Stimulated activated naive B cell treated with anti-CD40 and anti-IgM and Interleukin-4, amounts not matched to agents 10 μg/mL and 1 μg/mL and 100 μg/mL, for 72 hours (primary cell): ENCODE measurements at regions not wholly inside any gene's neighbourhood (a gene's known extent, or its start where the extent isn't known, plus 50 kb on each side); places are given as distances from the start of the nearest gene placed in this dataset.

Experiments
- ATAC-seq, 2 donors: fragments of 150-1000 bp; cut with Tn5 transposase; replicated peaks; 2 replicates each; pipeline ENCODE4 v1.10.0; 2021; ENCODE audit warnings: moderate library complexity in 1 of 2
- DNase-seq: peaks from one replicate; pipeline ENCODE4 v3.0.0; 2021
- H3K27ac Mint-ChIP-seq: one replicate; pipeline ENCODE4 v1.8.0; 2022; ENCODE audit warnings: mild to moderate bottlenecking, mixed read lengths
- H3K27me3 Mint-ChIP-seq, 2 donors: one replicate each; pipeline ENCODE4 v1.8.0; 2022; ENCODE audit warnings: mixed read lengths in 2 of 2
- H3K36me3 Mint-ChIP-seq, 2 donors: one replicate each; pipeline ENCODE4 v1.8.0; 2022; ENCODE audit warnings: mixed read lengths in 2 of 2, mild to moderate bottlenecking in 1 of 2
- H3K4me1 Mint-ChIP-seq, 2 donors: one replicate each; pipeline ENCODE4 v1.8.0; 2022; ENCODE audit warnings: mixed read lengths in 2 of 2, mild to moderate bottlenecking in 1 of 2
- H3K4me3 Mint-ChIP-seq, 2 donors: one replicate each; pipeline ENCODE4 v1.8.0; 2022; ENCODE audit warnings: mild to moderate bottlenecking in 2 of 2, mixed read lengths in 2 of 2, moderate library complexity in 1 of 2
- H3K9me3 Mint-ChIP-seq, 2 donors: one replicate each; pipeline ENCODE4 v1.8.0; 2022; ENCODE audit warnings: mixed read lengths in 2 of 2, mild to moderate bottlenecking in 1 of 2

- ATAC-seq (no peak), DNase-seq (no peak)
- H3K4me3 Mint-ChIP-seq, result no peak overlapping the region
- no peaks in the 10 kb centered on the region for H3K4me1 Mint-ChIP-seq
- H3K36me3 Mint-ChIP-seq, result no peaks in the 10 kb centered on the region
- peaks cover 2 to 4% of the 10 kb centered on the region in 2 donors for H3K9me3 Mint-ChIP-seq
- no peak overlapping the region for H3K27ac Mint-ChIP-seq
- peaks cover 13 to 25% of the 10 kb centered on the region in 2 donors for H3K27me3 Mint-ChIP-seq
Observed at GRCh38 chr9:96183751-96184150, 118.2 kb downstream of the HSD17B3 start.

GRCh38 chr9:96178153-96178552 is 123.8 kb downstream of the HSD17B3 start:
- no peaks in the 10 kb centered on the region for H3K9me3 Mint-ChIP-seq
- H3K4me3 Mint-ChIP-seq, result no peak overlapping the region
- no peaks in the 10 kb centered on the region for H3K36me3 Mint-ChIP-seq
- DNase-seq, result no peak
- no peaks in the 10 kb centered on the region for H3K4me1 Mint-ChIP-seq
- no peak overlapping the region for H3K27ac Mint-ChIP-seq
- peaks cover 17% of the 10 kb centered on the region in 2 donors for H3K27me3 Mint-ChIP-seq
- no peak for ATAC-seq

GRCh38 chr9:96177719-96178028 is 124.3 kb downstream of the HSD17B3 start:
- H3K36me3 Mint-ChIP-seq, result no peaks in the 10 kb centered on the region
- H3K27me3 Mint-ChIP-seq, result peaks cover 17 to 22% of the 10 kb centered on the region in 2 donors
- no peak overlapping the region for H3K4me3 Mint-ChIP-seq
- DNase-seq, result no peak
- no peak for ATAC-seq
- H3K4me1 Mint-ChIP-seq, result no peaks in the 10 kb centered on the region
- no peaks in the 10 kb centered on the region for H3K9me3 Mint-ChIP-seq
- no peak overlapping the region for H3K27ac Mint-ChIP-seq

- no peak for DNase-seq
- H3K27ac Mint-ChIP-seq, result no peak overlapping the region
- no peaks in the 10 kb centered on the region for H3K4me1 Mint-ChIP-seq
- no peak overlapping the region for H3K4me3 Mint-ChIP-seq
- ATAC-seq, result no peak
- H3K27me3 Mint-ChIP-seq, result peaks cover 17 to 25% of the 10 kb centered on the region in 2 donors
- no peaks in the 10 kb centered on the region for H3K36me3 Mint-ChIP-seq
- no peaks in the 10 kb centered on the region for H3K9me3 Mint-ChIP-seq
Observed at GRCh38 chr9:96177005-96177718, 124.8 kb downstream of the HSD17B3 start.

GRCh38 chr9:96175796-96176195 is 126.2 kb downstream of the HSD17B3 start:
- H3K27me3 Mint-ChIP-seq, result peaks cover 17 to 25% of the 10 kb centered on the region in 2 donors
- H3K27ac Mint-ChIP-seq, result no peak overlapping the region
- DNase-seq (no peak), ATAC-seq (no peak)
- H3K9me3 Mint-ChIP-seq, result no peaks in the 10 kb centered on the region
- H3K4me1 Mint-ChIP-seq, result no peaks in the 10 kb centered on the region
- H3K4me3 Mint-ChIP-seq, result no peak overlapping the region
- no peaks in the 10 kb centered on the region for H3K36me3 Mint-ChIP-seq

GRCh38 chr9:96175001-96175400 is 127.0 kb downstream of the HSD17B3 start:
- Mint-ChIP-seq H3K27ac (no peak overlapping the region), H3K36me3 (no peaks in the 10 kb centered on the region), H3K27me3 (peaks cover 17 to 25% of the 10 kb centered on the region in 2 donors), H3K4me1 (no peaks in the 10 kb centered on the region), H3K9me3 (no peaks in the 10 kb centered on the region), H3K4me3 (no peak overlapping the region)
- ATAC-seq, result peak in 1 of 2 donors; percentile 6
- DNase-seq, result no peak

GRCh38 chr9:96174371-96174770 is 127.6 kb downstream of the HSD17B3 start:
- Mint-ChIP-seq H3K27ac (no peak overlapping the region), H3K4me3 (no peak overlapping the region), H3K4me1 (no peaks in the 10 kb centered on the region), H3K27me3 (peaks cover 17 to 25% of the 10 kb centered on the region in 2 donors), H3K36me3 (no peaks in the 10 kb centered on the region), H3K9me3 (no peaks in the 10 kb centered on the region)
- DNase-seq (no peak), ATAC-seq (no peak)

GRCh38 chr9:96173640-96174039 is 128.3 kb downstream of the HSD17B3 start:
- H3K4me3 Mint-ChIP-seq, result no peak overlapping the region
- H3K4me1 Mint-ChIP-seq, result no peaks in the 10 kb centered on the region
- DNase-seq (no peak), ATAC-seq (no peak)
- no peaks in the 10 kb centered on the region for H3K9me3 Mint-ChIP-seq
- no peaks in the 10 kb centered on the region for H3K36me3 Mint-ChIP-seq
- peaks cover 14 to 21% of the 10 kb centered on the region in 2 donors for H3K27me3 Mint-ChIP-seq
- H3K27ac Mint-ChIP-seq, result no peak overlapping the region

GRCh38 chr9:96172797-96173196 is 129.2 kb downstream of the HSD17B3 start:
- H3K9me3 Mint-ChIP-seq, result no peaks in the 10 kb centered on the region
- H3K4me1 Mint-ChIP-seq, result no peaks in the 10 kb centered on the region
- no peak overlapping the region for H3K4me3 Mint-ChIP-seq
- no peaks in the 10 kb centered on the region for H3K36me3 Mint-ChIP-seq
- no peak for DNase-seq
- H3K27ac Mint-ChIP-seq, result no peak overlapping the region
- peaks cover 8 to 14% of the 10 kb centered on the region in 2 donors for H3K27me3 Mint-ChIP-seq
- no peak for ATAC-seq

GRCh38 chr9:96171728-96172127 is 130.2 kb downstream of the HSD17B3 start:
- Mint-ChIP-seq H3K27me3 (peaks cover 8 to 14% of the 10 kb centered on the region in 2 donors), H3K4me3 (no peak overlapping the region), H3K9me3 (peaks cover 0 to 2% of the 10 kb centered on the region in 2 donors), H3K27ac (no peak overlapping the region), H3K4me1 (no peaks in the 10 kb centered on the region), H3K36me3 (peaks cover 0 to 2% of the 10 kb centered on the region in 2 donors)
- ATAC-seq (no peak), DNase-seq (no peak)

GRCh38 chr9:96169901-96170300 is 132.1 kb downstream of the HSD17B3 start:
- Mint-ChIP-seq H3K4me1 (no peaks in the 10 kb centered on the region), H3K36me3 (peaks cover 0 to 2% of the 10 kb centered on the region in 2 donors), H3K27me3 (peaks cover 8 to 14% of the 10 kb centered on the region in 2 donors), H3K9me3 (peaks cover 0 to 2% of the 10 kb centered on the region in 2 donors), H3K27ac (no peak overlapping the region), H3K4me3 (no peak overlapping the region)
- DNase-seq, result no peak
- no peak for ATAC-seq

- Mint-ChIP-seq H3K27me3 (peaks cover 8 to 14% of the 10 kb centered on the region in 2 donors), H3K9me3 (peaks cover 0 to 2% of the 10 kb centered on the region in 2 donors), H3K4me1 (no peaks in the 10 kb centered on the region), H3K27ac (no peak overlapping the region), H3K36me3 (peaks cover 0 to 2% of the 10 kb centered on the region in 2 donors), H3K4me3 (no peak overlapping the region)
- DNase-seq (no peak), ATAC-seq (no peak)
Observed at GRCh38 chr9:96169484-96169883, 132.5 kb downstream of the HSD17B3 start.

GRCh38 chr9:96168882-96169281 is 133.1 kb downstream of the HSD17B3 start:
- peaks cover 0 to 2% of the 10 kb centered on the region in 2 donors for H3K4me1 Mint-ChIP-seq
- peaks cover 5 to 14% of the 10 kb centered on the region in 2 donors for H3K27me3 Mint-ChIP-seq
- ATAC-seq (no peak), DNase-seq (no peak)
- H3K36me3 Mint-ChIP-seq, result peaks cover 0 to 2% of the 10 kb centered on the region in 2 donors
- peaks cover 0 to 2% of the 10 kb centered on the region in 2 donors for H3K9me3 Mint-ChIP-seq
- no peak overlapping the region for H3K27ac Mint-ChIP-seq
- no peak overlapping the region for H3K4me3 Mint-ChIP-seq

- Mint-ChIP-seq H3K27ac (no peak overlapping the region), H3K4me3 (no peak overlapping the region), H3K9me3 (peaks cover 0 to 2% of the 10 kb centered on the region in 2 donors), H3K36me3 (peaks cover 0 to 2% of the 10 kb centered on the region in 2 donors), H3K27me3 (no peaks in the 10 kb centered on the region), H3K4me1 (peaks cover 6 to 7% of the 10 kb centered on the region in 2 donors)
- ATAC-seq (no peak), DNase-seq (no peak)
Observed at GRCh38 chr9:96167011-96167410, 135.0 kb downstream of the HSD17B3 start.

GRCh38 chr9:96164268-96164683 is 137.7 kb downstream of the HSD17B3 start:
- peaks cover 0 to 2% of the 10 kb centered on the region in 2 donors for H3K36me3 Mint-ChIP-seq
- no peak overlapping the region for H3K27ac Mint-ChIP-seq
- peaks cover 0 to 6% of the 10 kb centered on the region in 2 donors for H3K9me3 Mint-ChIP-seq
- H3K27me3 Mint-ChIP-seq, result peaks cover 0 to 4% of the 10 kb centered on the region in 2 donors
- ATAC-seq (no peak), DNase-seq (no peak)
- peaks cover 9 to 11% of the 10 kb centered on the region in 2 donors for H3K4me1 Mint-ChIP-seq
- H3K4me3 Mint-ChIP-seq, result no peak overlapping the region
